Activated CD4-positive, alpha-beta T cell treated with anti-CD3 and anti-CD28 coated beads for 36 hours (primary cell): ENCODE measurements at regions not wholly inside any gene's neighbourhood (a gene's known extent, or its start where the extent isn't known, plus 50 kb on each side); places are given as distances from the start of the nearest gene placed in this dataset.
"Not testable (repeated sequence)": the region's sequence is repeated elsewhere in the genome, so short reads cannot be mapped to it uniquely, and the experiment has no call there.

Experiments
- ATAC-seq: fragments of 200-7000 bp; cut with Tn5 transposase; one replicate; pipeline ENCODE4 v1.10.0; 2021; ENCODE audit warnings: mild to moderate bottlenecking, moderate library complexity
- CTCF ChIA-PET: fragments of 350-600 bp; sonication (Branson Sonifier 250); formaldehyde crosslinking; loops from one replicate; lab custom pipeline; 2021; ENCODE audit warnings: antibody characterized with exemption; lab: Charles Lee
- POLR2A ChIA-PET: fragments of 350-600 bp; sonication (Branson Sonifier 250); formaldehyde crosslinking; loops from one replicate; lab custom pipeline; 2021; ENCODE audit warnings: antibody characterized with exemption, inconsistent platforms; lab: Charles Lee
- DNase-seq: peaks from one replicate; pipeline ENCODE4 v3.0.0-alpha.2; 2020
- H3K27ac Mint-ChIP-seq: one replicate; pipeline ENCODE4 v1.8.0; 2021; ENCODE audit warnings: mixed read lengths
- H3K27me3 Mint-ChIP-seq: one replicate; pipeline ENCODE4 v1.8.0; 2021; ENCODE audit warnings: mixed read lengths
- H3K36me3 Mint-ChIP-seq: one replicate; pipeline ENCODE4 v1.8.0; 2021; ENCODE audit warnings: low read depth, mixed read lengths
- H3K4me1 Mint-ChIP-seq: one replicate; pipeline ENCODE4 v1.8.0; 2021; ENCODE audit warnings: mixed read lengths
- H3K4me3 Mint-ChIP-seq: one replicate; pipeline ENCODE4 v1.8.0; 2021; ENCODE audit warnings: mild to moderate bottlenecking, moderate library complexity, mixed read lengths
- H3K9me3 Mint-ChIP-seq: one replicate; pipeline ENCODE4 v1.8.0; 2021; ENCODE audit warnings: low read depth, mixed read lengths
- intact Hi-C, 2 experiments: fragments of 100-400 bp; cut with DNase I in 1 of 2; cut with micrococcal nuclease in 1 of 2; formaldehyde crosslinking; loops; one replicate each; pipeline versions ENCODE4 v1.14.2 to v1.15.1; 2022 to 2024; cut with DNase I, micrococcal nuclease

- intact Hi-C loops, result no loop called here
- no peak for DNase-seq
- Mint-ChIP-seq H3K36me3 (no peaks in the 10 kb centered on the region), H3K4me3 (no peak overlapping the region), H3K4me1 (no peaks in the 10 kb centered on the region), H3K27ac (no peak overlapping the region), H3K27me3 (peaks cover 8% of the 10 kb centered on the region), H3K9me3 (peaks cover 12% of the 10 kb centered on the region)
- CTCF ChIA-PET, result interaction anchor here (0.6 kb wide), 1 partner anchor 89 kb away, joined by 3 read pairs; no protein-coding TSS in a partner anchor
- POLR2A ChIA-PET, result no interaction called here
- ATAC-seq, result no peak
Observed at GRCh38 chr5:108503986-108504385, 122.1 kb upstream of the FBXL17 start.

- H3K4me1 Mint-ChIP-seq, DNase-seq, H3K27ac Mint-ChIP-seq, H3K36me3 Mint-ChIP-seq, ATAC-seq, POLR2A ChIA-PET, intact Hi-C loops, CTCF ChIA-PET, H3K9me3 Mint-ChIP-seq, H3K27me3 Mint-ChIP-seq, H3K4me3 Mint-ChIP-seq: not testable (repeated sequence)
Observed at GRCh38 chr5:108495615-108496014, 113.7 kb upstream of the FBXL17 start.

GRCh38 chr5:108487951-108488350 lies 106.1 kb upstream of the FBXL17 start:
- DNase-seq (no peak), ATAC-seq (no peak)
- Mint-ChIP-seq H3K4me3 (no peak overlapping the region), H3K27me3 (peaks cover 21% of the 10 kb centered on the region), H3K36me3 (no peaks in the 10 kb centered on the region), H3K9me3 (no peaks in the 10 kb centered on the region), H3K4me1 (no peaks in the 10 kb centered on the region), H3K27ac (no peak overlapping the region)
- CTCF ChIA-PET, result no interaction called here
- intact Hi-C loops, result no loop called here
- POLR2A ChIA-PET, result interaction anchor here (0.6 kb wide), 1 partner anchor 34 kb away, joined by 15 read pairs; no protein-coding TSS in a partner anchor

DNA sequence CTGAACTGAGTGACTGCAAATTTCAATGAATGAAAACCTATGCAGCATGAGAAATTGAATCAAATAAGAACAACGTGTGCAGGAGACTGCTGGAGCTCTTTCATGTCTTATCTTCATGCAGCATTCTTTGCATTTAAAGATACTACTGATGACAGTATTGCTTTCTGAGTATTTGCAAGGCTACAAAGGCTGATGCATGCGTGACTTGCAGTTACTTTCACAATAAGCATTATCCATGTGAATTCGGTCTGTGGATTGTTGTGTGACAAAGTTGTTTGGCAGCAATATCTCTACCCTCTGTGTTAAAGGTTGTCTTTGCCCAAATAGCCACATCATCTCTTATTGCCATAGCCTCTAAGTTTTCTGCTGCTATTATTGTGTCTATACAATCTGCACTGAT lies 102.1 kb upstream of the FBXL17 start:
- no peak for ATAC-seq
- H3K9me3 Mint-ChIP-seq, result no peaks in the 10 kb centered on the region
- H3K4me1 Mint-ChIP-seq, result no peaks in the 10 kb centered on the region
- H3K27me3 Mint-ChIP-seq, result peaks cover 10% of the 10 kb centered on the region
- DNase-seq, result no peak
- POLR2A ChIA-PET, result no interaction called here
- no peaks in the 10 kb centered on the region for H3K36me3 Mint-ChIP-seq
- intact Hi-C loops, result no loop called here
- H3K27ac Mint-ChIP-seq, result no peak overlapping the region
- CTCF ChIA-PET, result no interaction called here
- no peak overlapping the region for H3K4me3 Mint-ChIP-seq

DNA sequence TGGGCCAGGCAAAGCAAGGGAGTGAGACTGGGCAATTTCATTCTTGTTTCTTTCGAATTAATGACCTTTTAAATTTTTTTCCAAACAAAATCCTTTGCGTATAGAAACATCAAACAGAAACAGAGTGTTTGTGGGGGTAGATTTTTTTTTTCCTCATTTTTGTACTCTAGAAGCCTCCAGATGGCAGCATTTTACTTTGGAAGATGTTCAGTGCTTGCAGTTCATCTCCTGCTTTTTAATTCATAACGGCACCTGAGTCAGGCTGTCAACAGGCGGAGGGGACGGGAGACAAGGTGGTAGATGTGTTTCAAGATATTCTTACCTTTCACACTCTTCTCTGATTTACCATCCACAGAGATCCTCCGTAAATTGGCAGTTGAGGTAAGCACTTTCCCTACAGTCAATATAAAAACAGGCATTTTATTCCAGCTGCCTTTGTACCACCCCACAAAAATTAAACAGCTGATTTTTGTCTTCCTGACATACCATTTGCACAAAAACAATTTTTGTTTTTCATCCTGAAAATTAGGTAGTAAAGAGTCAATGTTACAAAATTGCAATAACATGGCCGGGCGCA lies 99.5 kb upstream of the FBXL17 start:
- Mint-ChIP-seq H3K27ac (no peak overlapping the region), H3K36me3 (no peaks in the 10 kb centered on the region), H3K9me3 (no peaks in the 10 kb centered on the region), H3K4me1 (no peaks in the 10 kb centered on the region), H3K4me3 (no peak overlapping the region), H3K27me3 (peaks cover 7% of the 10 kb centered on the region)
- ChIA-PET POLR2A (no interaction called here), CTCF (no interaction called here)
- intact Hi-C loops, result no loop called here
- no peak for DNase-seq
- no peak for ATAC-seq

DNA sequence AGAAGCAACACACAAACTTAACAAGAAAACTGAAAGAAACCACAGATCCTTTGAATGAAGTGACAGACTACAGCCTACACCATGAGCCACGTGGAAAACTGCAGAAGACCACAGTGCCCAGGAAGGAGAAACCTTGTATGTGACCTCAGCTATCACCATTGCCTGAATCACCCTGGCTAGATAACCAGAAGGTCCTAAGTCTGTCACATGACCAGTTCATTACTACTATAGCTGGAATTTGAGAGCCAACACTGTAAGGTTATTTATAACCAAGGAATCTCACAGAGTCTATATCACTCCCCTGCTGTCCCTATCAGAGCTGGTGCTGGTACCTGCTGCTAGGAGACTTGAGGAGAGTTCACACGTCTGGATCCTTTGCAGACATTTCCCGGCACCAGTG lies 90.3 kb upstream of the FBXL17 start:
- no peak overlapping the region for H3K27ac Mint-ChIP-seq
- H3K36me3 Mint-ChIP-seq, result no peaks in the 10 kb centered on the region
- no peak for DNase-seq
- intact Hi-C loops, result no loop called here
- H3K4me3 Mint-ChIP-seq, result no peak overlapping the region
- ATAC-seq, result no peak
- POLR2A ChIA-PET, result no interaction called here
- no peaks in the 10 kb centered on the region for H3K4me1 Mint-ChIP-seq
- peaks cover 8% of the 10 kb centered on the region for H3K27me3 Mint-ChIP-seq
- peaks cover 2% of the 10 kb centered on the region for H3K9me3 Mint-ChIP-seq
- CTCF ChIA-PET, result no interaction called here

- Mint-ChIP-seq H3K4me3 (no peak overlapping the region), H3K9me3 (no peaks in the 10 kb centered on the region), H3K27ac (no peak overlapping the region), H3K4me1 (no peaks in the 10 kb centered on the region), H3K27me3 (peaks cover 6% of the 10 kb centered on the region), H3K36me3 (no peaks in the 10 kb centered on the region)
- intact Hi-C loops, result no loop called here
- DNase-seq (no peak), ATAC-seq (no peak)
- CTCF ChIA-PET, result no interaction called here
- POLR2A ChIA-PET, result no interaction called here
Observed at GRCh38 chr5:108467563-108467962, 85.7 kb upstream of the FBXL17 start.

DNA sequence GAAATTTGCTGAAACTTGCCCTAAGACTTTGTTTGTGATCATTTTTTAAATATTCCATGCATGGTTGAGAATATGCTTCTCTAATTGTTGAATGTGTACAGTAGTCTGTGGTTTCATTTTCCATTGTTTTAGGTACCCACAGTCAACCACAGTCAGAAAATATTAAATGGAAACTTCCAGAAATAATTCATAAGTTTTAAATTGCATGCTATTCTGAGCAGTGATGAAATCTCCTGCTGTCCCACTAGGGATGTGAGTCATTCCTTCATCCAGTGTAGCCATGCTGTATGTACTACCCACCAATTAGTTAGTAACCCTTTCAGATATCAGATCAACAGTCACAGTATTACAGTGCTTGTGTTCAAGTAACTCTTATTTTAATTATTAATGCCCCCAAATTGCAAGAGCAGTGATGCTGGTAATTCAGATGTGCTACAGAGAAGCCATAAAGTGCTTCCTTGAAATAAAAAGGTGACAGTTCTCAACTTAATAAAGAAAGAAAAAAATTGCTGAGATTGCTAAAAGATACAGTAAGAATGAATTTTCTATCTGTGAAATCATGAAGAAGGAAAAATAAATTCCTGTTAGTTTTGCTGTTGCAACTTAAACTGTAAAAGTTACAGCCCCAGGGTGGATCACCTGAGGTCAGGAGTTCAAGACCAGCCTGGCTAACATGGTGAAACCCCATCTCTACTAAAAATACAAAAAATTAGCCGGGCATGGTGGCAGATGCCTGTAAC lies 79.9 kb upstream of the FBXL17 start:
- intact Hi-C loops, result no loop called here
- no peak for DNase-seq
- H3K4me1 Mint-ChIP-seq, result no peaks in the 10 kb centered on the region
- CTCF ChIA-PET, result no interaction called here
- peaks cover 11% of the 10 kb centered on the region for H3K27me3 Mint-ChIP-seq
- H3K36me3 Mint-ChIP-seq, result no peaks in the 10 kb centered on the region
- POLR2A ChIA-PET, result no interaction called here
- no peak for ATAC-seq
- no peak overlapping the region for H3K27ac Mint-ChIP-seq
- no peaks in the 10 kb centered on the region for H3K9me3 Mint-ChIP-seq
- H3K4me3 Mint-ChIP-seq, result no peak overlapping the region

- Mint-ChIP-seq H3K36me3 (peaks cover 2% of the 10 kb centered on the region), H3K9me3 (peaks cover 5% of the 10 kb centered on the region), H3K27ac (no peak overlapping the region), H3K27me3 (peaks cover 8% of the 10 kb centered on the region), H3K4me1 (no peaks in the 10 kb centered on the region), H3K4me3 (no peak overlapping the region)
- intact Hi-C loops, result no loop called here
- CTCF ChIA-PET, result interaction anchor here (0.6 kb wide), 1 partner anchor 1902 kb away, joined by 3 read pairs; no protein-coding TSS in a partner anchor
- no peak for DNase-seq
- ATAC-seq, result no peak
- POLR2A ChIA-PET, result no interaction called here
Observed at GRCh38 chr5:108459769-108460168, 77.9 kb upstream of the FBXL17 start.

DNA sequence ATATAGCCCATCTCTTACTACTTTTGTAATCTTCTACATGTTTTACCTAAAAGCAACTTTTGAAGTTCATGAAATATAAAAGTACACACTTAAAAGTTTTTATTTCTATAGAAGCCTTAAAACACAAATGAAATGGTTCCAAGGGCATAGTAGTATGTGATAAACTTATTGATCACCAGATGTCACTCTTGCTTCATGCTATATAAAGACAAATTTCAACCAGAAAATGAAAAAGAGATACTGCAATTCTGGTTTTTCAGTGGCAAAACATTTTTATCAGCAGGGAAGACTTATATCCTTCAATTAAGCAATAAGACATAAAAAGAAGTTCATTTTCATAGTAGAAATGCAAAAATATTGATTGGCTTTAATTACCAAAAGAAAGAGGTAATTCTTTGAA lies 69.4 kb upstream of the FBXL17 start:
- Mint-ChIP-seq H3K36me3 (peaks cover 5% of the 10 kb centered on the region), H3K27me3 (peaks cover 9% of the 10 kb centered on the region), H3K4me1 (no peaks in the 10 kb centered on the region), H3K9me3 (peaks cover 13% of the 10 kb centered on the region), H3K27ac (no peak overlapping the region), H3K4me3 (no peak overlapping the region)
- DNase-seq (no peak), ATAC-seq (no peak)
- ChIA-PET CTCF (no interaction called here), POLR2A (no interaction called here)
- intact Hi-C loops, result no loop called here

GRCh38 chr5:108444130-108444529 lies 62.2 kb upstream of the FBXL17 start:
- H3K4me3 Mint-ChIP-seq, H3K27ac Mint-ChIP-seq, H3K4me1 Mint-ChIP-seq, intact Hi-C loops, H3K36me3 Mint-ChIP-seq, H3K27me3 Mint-ChIP-seq, DNase-seq, CTCF ChIA-PET, ATAC-seq, POLR2A ChIA-PET, H3K9me3 Mint-ChIP-seq: not testable (repeated sequence)

DNA sequence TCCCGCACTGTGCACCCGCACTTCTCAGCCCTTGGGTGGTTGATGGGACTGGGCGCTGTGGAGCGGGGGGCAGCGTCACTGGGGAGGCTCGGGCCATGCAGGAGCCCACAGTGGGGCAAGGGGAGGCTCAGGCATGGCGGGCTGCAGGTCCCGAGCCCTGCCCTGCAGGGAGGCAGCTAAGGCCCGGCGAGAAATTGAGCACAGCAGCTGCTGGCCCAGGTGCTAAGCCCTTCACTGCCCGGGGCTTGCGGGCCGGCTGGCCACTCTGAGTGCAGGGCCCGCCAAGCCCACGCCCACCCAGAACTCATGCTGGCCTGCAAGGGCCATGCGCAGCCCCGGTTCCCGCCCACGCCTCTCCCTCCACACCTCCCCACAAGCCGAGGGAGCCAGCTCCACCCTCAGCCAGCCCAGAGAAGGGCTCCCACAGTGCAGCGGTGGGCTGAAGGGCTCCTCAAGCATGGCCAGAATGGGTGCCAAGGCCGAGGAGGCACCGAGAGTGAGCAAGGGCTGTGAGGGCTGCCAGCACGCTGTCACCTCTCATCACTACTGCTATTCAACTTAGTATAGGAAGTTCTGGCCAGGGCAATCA lies 60.3 kb upstream of the FBXL17 start:
- intact Hi-C loops, H3K27ac Mint-ChIP-seq, H3K27me3 Mint-ChIP-seq, CTCF ChIA-PET, H3K9me3 Mint-ChIP-seq, H3K4me1 Mint-ChIP-seq, POLR2A ChIA-PET, DNase-seq, H3K36me3 Mint-ChIP-seq, H3K4me3 Mint-ChIP-seq, ATAC-seq: not testable (repeated sequence)
